GM12892 (cell line): ENCODE measurements at regions not wholly inside any gene's neighbourhood (a gene's known extent, or its start where the extent isn't known, plus 50 kb on each side); places are given as distances from the start of the nearest gene placed in this dataset.

Source experiments
- DNase-seq: peaks from one replicate; pipeline ENCODE4 v3.0.0; 2011; ENCODE audit not compliant: insufficient read length
- FAIRE-seq: peaks from 2 replicates; lab custom pipeline; 2011; peaks lifted over from hg19 to GRCh38; lab: Jason Lieb, UNC
- POLR2A ChIP-seq: IDR thresholded peaks from 2 replicates; pipeline ENCODE4 v1.6.1; 2011; ENCODE audit warnings: low read depth, low read length, control low read depth
- POLR2AphosphoS5 ChIP-seq: IDR thresholded peaks from 2 replicates; pipeline ENCODE4 v1.6.1; 2011; ENCODE audit warnings: low read depth, low read length, control low read depth
- TAF1 ChIP-seq: IDR thresholded peaks from 2 replicates; pipeline ENCODE4 v1.6.1; 2011; ENCODE audit warnings: low read depth, mild to moderate bottlenecking, control low read depth, low read length, borderline replicate concordance

DNA sequence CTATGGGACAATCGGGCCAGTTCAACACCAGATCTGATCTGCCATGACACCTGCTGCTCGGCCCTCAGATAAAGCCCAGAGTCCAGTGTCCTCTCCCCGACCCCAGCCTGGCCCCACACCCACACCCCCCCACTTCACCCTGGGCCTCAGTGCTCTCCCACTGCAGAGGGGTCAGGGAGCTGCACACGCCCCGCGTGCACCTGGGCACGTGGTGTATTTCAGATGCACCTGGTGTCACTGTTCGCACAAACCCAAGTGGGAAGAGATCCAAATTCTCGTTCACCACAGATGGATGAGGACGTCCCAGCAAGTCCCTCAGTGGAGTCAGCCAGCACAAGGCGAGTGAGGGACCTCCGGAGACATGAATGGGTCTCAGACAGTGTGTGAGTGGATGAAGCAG is 161.3 kb downstream of the RTP5 start:
- FAIRE-seq (no peak), DNase-seq (no peak)
- TF ChIP-seq POLR2A (no peak), POLR2AphosphoS5 (no peak), TAF1 (no peak)

DNA sequence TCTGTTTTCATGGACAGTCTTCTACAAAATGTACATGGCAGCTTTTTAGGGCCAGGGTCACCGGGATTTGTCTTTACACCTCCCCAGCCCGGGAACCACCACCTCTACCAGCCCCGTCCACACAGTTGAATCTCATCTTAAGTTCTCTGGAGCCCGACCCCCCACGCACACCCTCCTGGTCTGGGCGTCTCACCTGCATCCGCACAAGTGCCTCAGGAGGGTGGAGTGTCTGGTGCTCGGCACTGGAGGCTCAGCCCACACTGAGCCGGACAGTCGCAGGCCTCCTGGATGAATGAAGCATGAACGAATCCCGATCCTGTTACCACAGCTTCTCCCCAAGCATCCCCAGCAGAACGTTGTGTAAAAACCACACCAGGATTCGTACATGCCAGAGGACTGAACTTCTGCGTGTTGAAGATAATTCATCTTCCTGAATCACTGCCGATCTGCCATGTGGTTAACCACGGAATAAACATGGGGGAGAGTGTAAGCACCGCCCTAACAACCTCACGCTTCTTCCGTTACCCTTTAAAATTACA is 162.0 kb downstream of the RTP5 start:
- FAIRE-seq: no peak
- TF ChIP-seq POLR2AphosphoS5: no peak
- no peak for TF ChIP-seq POLR2A
- TF ChIP-seq TAF1: no peak
- DNase-seq: no peak

DNA sequence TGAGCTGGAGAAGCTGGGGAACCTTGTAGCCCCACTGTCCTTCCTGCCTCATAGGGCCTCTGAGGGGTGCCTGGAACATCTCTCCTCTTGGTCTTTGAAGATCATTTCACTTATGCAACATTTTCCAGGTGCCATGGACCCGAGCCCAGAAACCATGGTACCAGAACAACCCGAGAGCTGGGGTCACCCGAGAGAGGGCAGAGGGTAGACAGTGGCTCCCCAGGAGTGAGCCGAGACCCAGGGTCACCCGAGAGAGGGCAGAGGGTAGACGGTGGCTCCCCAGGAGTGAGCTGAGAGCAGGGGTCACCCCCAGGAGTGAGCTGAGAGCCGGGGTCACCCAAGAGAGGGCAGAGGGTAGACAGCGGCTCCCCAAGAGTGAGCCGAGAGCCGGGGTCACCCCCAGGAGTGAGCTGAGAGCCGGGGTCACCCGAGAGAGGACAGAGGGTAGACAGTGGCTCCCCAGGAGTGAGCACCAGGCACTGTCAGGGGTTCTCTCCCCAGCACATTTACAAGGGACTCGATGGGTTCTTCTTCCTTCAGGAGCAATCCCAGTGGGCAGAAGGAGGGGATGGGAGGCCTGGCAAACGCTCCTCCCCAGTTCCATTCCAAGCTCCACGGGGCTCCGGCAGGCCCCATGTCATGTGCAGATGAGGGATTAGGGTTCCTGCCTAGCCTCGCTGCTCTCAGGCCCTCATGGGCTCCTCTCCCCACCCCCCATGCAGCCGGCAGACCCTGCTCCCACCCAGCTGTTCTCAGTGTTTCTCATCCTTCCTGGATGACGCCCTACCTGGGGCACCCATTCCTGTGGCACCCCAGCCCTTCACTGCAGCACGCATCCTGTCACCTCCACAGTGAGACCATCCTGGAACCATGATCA is 163.5 kb downstream of the RTP5 start:
- no peak for DNase-seq
- no peak for TF ChIP-seq POLR2AphosphoS5
- TF ChIP-seq TAF1: no peak
- TF ChIP-seq POLR2A: no peak
- no peak for FAIRE-seq

DNA sequence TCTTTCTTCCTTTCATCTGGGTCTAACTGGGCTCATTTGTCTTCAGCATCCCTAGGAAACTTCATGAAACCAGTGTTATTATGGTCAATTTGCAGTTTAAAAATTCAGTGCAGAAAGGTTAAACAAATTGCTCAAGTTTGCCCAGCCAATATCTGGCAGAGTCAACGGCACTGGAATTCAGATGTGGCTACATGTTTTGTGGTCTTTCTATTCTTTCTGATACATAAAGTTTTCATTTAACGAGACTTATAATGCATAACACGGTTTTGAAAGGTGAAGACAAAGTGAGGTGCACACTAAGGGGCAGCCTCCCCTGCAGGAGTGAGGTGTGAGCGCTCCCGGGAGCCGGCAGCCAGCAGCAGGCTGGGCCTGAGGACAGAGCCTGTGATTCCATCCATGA is 164.6 kb downstream of the RTP5 start:
- FAIRE-seq (no peak), DNase-seq (no peak)
- TF ChIP-seq TAF1 (no peak), POLR2AphosphoS5 (no peak), POLR2A (no peak)

- DNase-seq (no peak), FAIRE-seq (no peak)
- TF ChIP-seq TAF1: no peak
- TF ChIP-seq POLR2AphosphoS5: no peak
- TF ChIP-seq POLR2A: no peak
Observed at GRCh38 chr2:242034996-242035814, 165.7 kb downstream of the RTP5 start.

DNA sequence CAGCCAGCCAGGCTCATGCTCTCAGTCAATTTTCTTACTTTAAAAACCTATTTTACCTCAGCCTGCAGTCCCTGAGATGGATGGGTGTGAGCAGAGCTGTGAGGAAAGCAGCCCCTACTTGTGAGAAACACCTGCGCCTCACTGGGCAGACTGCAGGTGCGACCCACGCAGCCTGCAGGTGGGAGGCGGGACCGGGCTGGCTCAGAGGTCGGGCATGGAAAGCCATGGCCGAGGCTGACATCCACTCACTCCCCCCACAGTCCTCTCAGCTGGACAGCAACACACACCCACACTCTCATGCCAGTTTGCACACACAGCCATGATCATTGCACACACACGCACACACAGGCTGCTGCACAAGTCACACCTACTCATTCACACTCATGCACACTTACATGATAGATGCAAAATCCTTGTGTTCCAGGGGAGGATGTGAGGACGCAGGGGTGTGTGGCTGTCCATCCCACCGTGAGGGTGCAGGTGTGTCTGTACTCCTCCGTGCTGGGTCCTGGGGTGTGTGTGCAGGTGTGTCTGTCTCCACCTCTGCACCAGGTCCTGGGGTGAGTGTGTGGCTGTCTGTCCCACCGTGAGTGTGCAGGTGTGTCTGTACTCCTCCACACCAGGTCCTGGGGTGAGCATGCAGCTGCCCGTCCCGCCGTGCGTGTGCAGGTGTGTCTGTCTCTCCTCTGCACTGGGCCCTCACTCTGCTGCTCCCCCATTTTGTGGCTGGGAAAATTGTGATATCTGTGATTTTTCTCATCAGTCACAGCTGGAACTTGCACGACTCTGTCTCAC is 166.5 kb downstream of the RTP5 start:
- TF ChIP-seq POLR2AphosphoS5: no peak
- no peak for TF ChIP-seq TAF1
- no peak for TF ChIP-seq POLR2A
- FAIRE-seq (no peak), DNase-seq (no peak)

DNA sequence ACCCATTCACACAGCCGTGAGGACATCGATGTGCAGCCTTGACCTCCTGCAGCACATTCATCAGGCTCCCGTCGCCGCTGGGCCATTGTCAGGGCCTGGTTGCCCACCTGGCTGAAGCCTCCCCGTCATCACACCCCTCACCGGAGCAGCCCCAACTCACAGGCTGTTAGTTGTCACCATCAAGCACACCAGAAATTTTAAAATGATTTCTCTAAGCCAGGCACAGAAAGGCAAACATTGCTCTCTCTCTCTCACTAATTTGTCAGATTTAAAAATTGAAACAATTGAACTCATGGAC is 167.1 kb downstream of the RTP5 start:
- FAIRE-seq: no peak
- TF ChIP-seq POLR2A (no peak), TAF1 (no peak), POLR2AphosphoS5 (no peak)
- no peak for DNase-seq

DNA sequence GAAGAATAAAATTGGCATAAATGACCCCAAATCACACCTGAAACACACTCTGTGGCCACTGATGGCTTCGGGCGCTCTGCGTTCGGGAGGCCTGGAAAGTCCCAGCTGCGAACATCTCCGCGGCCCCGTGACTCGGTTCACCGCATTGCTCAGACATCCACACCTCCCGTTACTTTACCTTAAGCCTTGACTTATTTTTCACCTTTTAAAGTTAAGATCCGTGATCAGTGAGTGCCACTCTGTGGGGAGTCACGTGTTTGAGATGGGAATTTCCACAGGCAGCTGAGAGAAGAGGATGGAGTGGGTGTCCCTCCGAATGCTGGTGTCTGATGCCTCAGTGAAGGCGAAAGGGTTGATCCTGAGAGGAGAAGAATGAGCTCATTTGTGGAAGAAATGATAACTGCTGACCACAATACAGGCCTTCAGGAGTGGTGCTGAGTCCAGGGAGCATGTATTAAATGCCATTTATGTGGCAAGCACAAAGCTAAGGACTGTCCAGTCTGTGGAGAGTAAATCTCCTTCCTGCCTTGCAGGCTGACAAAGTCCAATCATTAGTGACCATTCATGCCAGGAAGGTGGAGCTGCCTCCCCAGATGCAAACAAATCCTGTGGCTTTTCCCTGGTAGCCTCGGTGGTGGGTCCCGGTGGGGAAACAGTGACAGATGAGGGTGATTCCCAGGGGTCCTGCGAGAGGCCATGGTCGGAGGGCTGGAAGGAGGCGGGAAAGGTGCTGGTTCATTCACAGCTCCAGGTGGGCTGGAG is 168.8 kb downstream of the RTP5 start:
- FAIRE-seq (no peak), DNase-seq (no peak)
- TF ChIP-seq POLR2A (no peak), POLR2AphosphoS5 (no peak), TAF1 (no peak)

GRCh38 chr2:242038928-242039341 is 169.4 kb downstream of the RTP5 start:
- no peak for FAIRE-seq
- TF ChIP-seq TAF1 (no peak), POLR2A (no peak), POLR2AphosphoS5 (no peak)
- no peak for DNase-seq

DNA sequence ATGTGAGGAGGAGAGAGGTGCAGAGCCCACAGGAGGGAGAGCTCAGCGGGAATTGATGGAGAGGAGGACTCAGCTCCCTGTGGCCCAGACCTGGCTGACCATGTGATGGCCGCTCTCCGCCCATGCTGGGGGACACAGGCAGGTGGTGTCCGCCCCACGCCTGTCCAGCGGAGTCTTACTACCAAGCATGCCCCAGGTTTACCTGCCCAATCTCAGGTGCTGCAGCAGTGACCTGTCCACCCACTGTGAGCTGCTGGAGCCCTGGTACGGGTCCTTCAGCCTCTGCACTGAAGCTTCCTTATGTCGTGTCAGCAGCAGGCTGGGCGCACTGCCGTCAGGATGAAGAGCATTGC is 170.8 kb downstream of the RTP5 start:
- DNase-seq: no peak
- TF ChIP-seq TAF1: no peak
- no peak for TF ChIP-seq POLR2AphosphoS5
- TF ChIP-seq POLR2A: no peak
- FAIRE-seq: no peak
